A673 (cell line): ENCODE measurements at regions not wholly inside any gene's neighbourhood (a gene's known extent, or its start where the extent isn't known, plus 50 kb on each side); places are given as distances from the start of the nearest gene placed in this dataset.

ENCODE experiments used
- BruUV-seq: library from RNA; stranded (reverse); fragments of 400-500 nt; replicated peaks from 2 replicates; lab custom pipeline; 2021; lab: Mats Ljungman, UMichigan
- CTCF ChIA-PET: fragments of 300-600 bp; sonication (Branson Sonifier 250); formaldehyde crosslinking; loops from one replicate; lab custom pipeline; 2022; ENCODE audit warnings: antibody characterized with exemption; lab: Charles Lee
- POLR2A ChIA-PET: fragments of 300-600 bp; sonication (Branson Sonifier 250); formaldehyde crosslinking; loops from one replicate; lab custom pipeline; 2022; ENCODE audit warnings: antibody characterized with exemption; ENCODE audit not compliant: low non-redundant PET; lab: Charles Lee
- DNase-seq: peaks from one replicate; pipeline ENCODE4 v3.0.0-alpha.2; 2015; ENCODE audit warnings: low spot score
- H3K27ac ChIP-seq: fragments of 200-600 bp; sonication (generic); 2 replicates; pipeline ENCODE4 v1.5.1; 2016; ENCODE audit warnings: mixed run types, low read depth, mild to moderate bottlenecking, mixed read lengths, antibody characterized with exemption, low read length; ENCODE audit not compliant: poor library complexity, severe bottlenecking
- H3K27me3 ChIP-seq: fragments of 200-600 bp; sonication (generic); replicated peaks from 2 replicates; pipeline ENCODE4 v1.6.1; 2017; ENCODE audit warnings: mixed run types, low read depth, mild to moderate bottlenecking, mixed read lengths, antibody characterized with exemption, low read length; ENCODE audit not compliant: insufficient read depth, poor library complexity
- H3K36me3 ChIP-seq: fragments of 200-600 bp; sonication (generic); 2 replicates; pipeline ENCODE4 v1.6.1; 2016; ENCODE audit warnings: mixed run types, mild to moderate bottlenecking, mixed read lengths, antibody characterized with exemption, low read length; ENCODE audit not compliant: insufficient read depth, poor library complexity, severe bottlenecking
- H3K4me1 ChIP-seq: fragments of 200-600 bp; sonication (generic); 2 replicates; pipeline ENCODE4 v1.6.1; 2017; ENCODE audit warnings: mixed run types, mild to moderate bottlenecking, mixed read lengths, antibody characterized with exemption, low read length; ENCODE audit not compliant: insufficient read depth, poor library complexity, severe bottlenecking
- H3K4me3 ChIP-seq: fragments of 200-600 bp; sonication (generic); 2 replicates; pipeline ENCODE4 v1.5.1; 2016; ENCODE audit warnings: low read depth, mixed run types, mild to moderate bottlenecking, mixed read lengths, low read length; ENCODE audit not compliant: poor library complexity, severe bottlenecking
- H3K9me3 ChIP-seq: fragments of 200-600 bp; sonication (generic); 2 replicates; pipeline ENCODE4 v1.6.1; 2016; ENCODE audit warnings: mixed run types, low read depth, mild to moderate bottlenecking, mixed read lengths, antibody characterized with exemption, low read length; ENCODE audit not compliant: poor library complexity, severe bottlenecking
- EZH2 ChIP-seq: fragments of 200-600 bp; sonication (generic); IDR thresholded peaks from 2 replicates; pipeline ENCODE4 v1.6.1; 2017; ENCODE audit warnings: borderline replicate concordance, low read depth, mild to moderate bottlenecking, mixed read lengths, antibody characterized with exemption, low read length; ENCODE audit not compliant: poor library complexity, severe bottlenecking
- intact Hi-C: fragments of 100-400 bp; cut with micrococcal nuclease; formaldehyde crosslinking; loops from one replicate; pipeline ENCODE4 v1.10.0; 2022; ENCODE audit not compliant: unreplicated experiment
- TF ChIP-seq, protein P1 (sequence below): fragments of 300-800, 200-600 bp; sonication (generic); conservative IDR thresholded peaks from 2 replicates; pipeline ENCODE4 v1.5.1; 2017; ENCODE audit warnings: low read depth, mild to moderate bottlenecking, antibody characterized with exemption, low read length, moderate library complexity, mixed read lengths

DNA sequence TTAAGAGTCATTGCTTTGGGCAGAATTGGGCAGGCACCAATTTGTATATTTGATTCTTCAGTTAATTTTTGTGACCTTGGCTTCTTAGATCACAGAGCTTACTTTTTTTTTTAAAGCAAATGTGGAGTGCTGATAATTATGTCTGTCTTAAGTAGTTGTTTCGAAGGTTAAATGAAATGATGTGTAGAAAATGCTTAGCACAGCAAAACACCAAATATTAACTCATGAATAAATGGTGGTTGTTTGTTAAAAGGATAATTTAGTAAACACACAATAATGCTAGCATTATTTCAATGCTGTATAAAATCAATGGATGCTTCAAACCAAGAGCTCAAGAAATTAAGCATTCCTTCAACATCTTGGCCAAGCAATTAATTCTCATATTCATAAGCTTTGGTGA, 143.4 kb downstream of the LPIN1 start:
- H3K27me3 ChIP-seq: no peaks in the 10 kb centered on the region
- H3K27ac ChIP-seq: no peak overlapping the region
- H3K9me3 ChIP-seq: peaks cover 13% of the 10 kb centered on the region
- intact Hi-C loops: no loop called here
- BruUV-seq: no TSS peak
- POLR2A ChIA-PET: no interaction called here
- no peak overlapping the region for H3K4me3 ChIP-seq
- CTCF ChIA-PET: no interaction called here
- DNase-seq: no peak
- H3K4me1 ChIP-seq: no peaks in the 10 kb centered on the region
- TF ChIP-seq, protein P1, sequence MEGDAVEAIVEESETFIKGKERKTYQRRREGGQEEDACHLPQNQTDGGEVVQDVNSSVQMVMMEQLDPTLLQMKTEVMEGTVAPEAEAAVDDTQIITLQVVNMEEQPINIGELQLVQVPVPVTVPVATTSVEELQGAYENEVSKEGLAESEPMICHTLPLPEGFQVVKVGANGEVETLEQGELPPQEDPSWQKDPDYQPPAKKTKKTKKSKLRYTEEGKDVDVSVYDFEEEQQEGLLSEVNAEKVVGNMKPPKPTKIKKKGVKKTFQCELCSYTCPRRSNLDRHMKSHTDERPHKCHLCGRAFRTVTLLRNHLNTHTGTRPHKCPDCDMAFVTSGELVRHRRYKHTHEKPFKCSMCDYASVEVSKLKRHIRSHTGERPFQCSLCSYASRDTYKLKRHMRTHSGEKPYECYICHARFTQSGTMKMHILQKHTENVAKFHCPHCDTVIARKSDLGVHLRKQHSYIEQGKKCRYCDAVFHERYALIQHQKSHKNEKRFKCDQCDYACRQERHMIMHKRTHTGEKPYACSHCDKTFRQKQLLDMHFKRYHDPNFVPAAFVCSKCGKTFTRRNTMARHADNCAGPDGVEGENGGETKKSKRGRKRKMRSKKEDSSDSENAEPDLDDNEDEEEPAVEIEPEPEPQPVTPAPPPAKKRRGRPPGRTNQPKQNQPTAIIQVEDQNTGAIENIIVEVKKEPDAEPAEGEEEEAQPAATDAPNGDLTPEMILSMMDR: no peak
- TF ChIP-seq EZH2: no peak
- H3K36me3 ChIP-seq: no peaks in the 10 kb centered on the region

DNA sequence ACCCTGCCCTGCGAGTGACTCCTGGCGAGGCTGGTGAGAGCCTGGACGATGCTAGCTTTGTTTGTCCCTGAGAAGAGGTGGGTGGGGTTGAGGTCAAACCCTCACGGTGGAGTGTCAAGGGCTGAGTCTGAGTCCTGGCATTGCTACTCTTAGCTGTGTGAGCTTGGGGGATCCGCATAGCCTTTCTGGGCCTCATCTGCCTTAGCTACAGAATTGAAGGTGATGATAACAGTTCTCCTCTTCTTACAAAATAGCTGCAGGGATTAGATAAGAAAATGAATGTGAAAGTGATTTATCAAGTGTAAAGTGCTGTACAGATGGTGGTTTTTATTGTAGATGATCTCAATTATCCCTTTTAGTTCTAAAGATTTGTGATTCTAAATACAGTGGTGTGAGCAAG, 144.6 kb downstream of the LPIN1 start:
- H3K9me3 ChIP-seq: peaks cover 13% of the 10 kb centered on the region
- ChIA-PET CTCF (no interaction called here), POLR2A (no interaction called here)
- H3K27ac ChIP-seq: no peak overlapping the region
- intact Hi-C loops: no loop called here
- no peak overlapping the region for H3K4me3 ChIP-seq
- H3K36me3 ChIP-seq: no peaks in the 10 kb centered on the region
- no TSS peak for BruUV-seq
- H3K4me1 ChIP-seq: no peaks in the 10 kb centered on the region
- no peak for DNase-seq
- no peaks in the 10 kb centered on the region for H3K27me3 ChIP-seq
- no peak for TF ChIP-seq EZH2
- TF ChIP-seq, protein P1: no peak

DNA sequence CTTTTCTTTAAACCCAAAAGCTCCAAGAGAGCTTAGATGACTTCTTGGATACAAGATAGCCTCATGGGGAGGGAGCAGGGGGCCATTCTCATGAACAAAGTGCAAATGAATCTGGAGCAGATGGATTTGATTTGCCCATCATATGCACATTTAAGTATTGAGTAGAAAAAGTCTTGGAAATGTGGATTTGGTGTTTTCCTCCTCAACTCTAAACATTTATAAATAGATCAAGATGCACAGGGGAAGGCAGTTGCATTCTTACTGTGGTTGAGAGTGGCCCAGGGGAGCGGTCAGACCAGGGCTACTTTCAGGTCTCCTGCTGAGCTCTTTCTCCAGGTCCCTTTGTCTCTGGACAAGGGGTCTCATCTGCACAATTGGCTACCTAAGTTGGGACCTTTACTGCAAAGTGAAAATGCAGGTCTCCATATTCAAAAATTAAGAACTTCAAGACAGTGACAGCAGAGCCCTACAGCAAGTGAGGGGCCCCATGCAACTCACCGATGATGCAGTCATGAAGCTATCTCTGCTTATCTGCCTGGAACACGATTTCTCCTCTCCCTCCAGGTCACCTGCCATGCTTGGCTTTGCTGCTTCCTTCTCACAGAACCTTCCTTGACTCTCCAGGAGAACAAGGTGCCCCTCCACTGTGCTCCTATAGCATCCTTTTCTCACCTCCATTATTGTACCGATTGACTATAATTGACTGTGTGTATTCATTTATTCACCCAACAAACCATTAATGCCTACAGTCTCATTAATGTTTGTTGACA, 145.4 kb downstream of the LPIN1 start:
- Histone ChIP-seq H3K9me3 (peaks cover 13% of the 10 kb centered on the region), H3K27ac (no peak overlapping the region), H3K27me3 (no peaks in the 10 kb centered on the region), H3K4me1 (no peaks in the 10 kb centered on the region), H3K36me3 (no peaks in the 10 kb centered on the region), H3K4me3 (no peak overlapping the region)
- no peak for TF ChIP-seq EZH2
- TF ChIP-seq, protein P1: no peak
- intact Hi-C loops: no loop called here
- DNase-seq: no peak
- no TSS peak for BruUV-seq
- ChIA-PET POLR2A (no interaction called here), CTCF (no interaction called here)
